Colonic mucosa (tissue), 4 donors: ENCODE measurements at regions not wholly inside any gene's neighbourhood (a gene's known extent, or its start where the extent isn't known, plus 50 kb on each side); places are given as distances from the start of the nearest gene placed in this dataset.

ENCODE experiments used
- DNase-seq: peaks from one replicate; pipeline ENCODE4 v3.0.0-alpha.2; 2020
- H3K27ac ChIP-seq: fragments of 200-600 bp; one replicate; pipeline ENCODE4 v1.8.0; 2021
- H3K27me3 ChIP-seq: fragments of 200-600 bp; one replicate; pipeline ENCODE4 v1.8.0; 2021
- H3K36me3 ChIP-seq: fragments of 200-600 bp; one replicate; pipeline ENCODE4 v1.8.0; 2021
- H3K4me1 ChIP-seq: fragments of 200-600 bp; one replicate; pipeline ENCODE4 v1.8.0; 2021; ENCODE audit warnings: mild to moderate bottlenecking
- H3K4me3 ChIP-seq: fragments of 200-600 bp; one replicate; pipeline ENCODE4 v1.8.0; 2021
- H3K9ac ChIP-seq, 2 donors: one replicate each; pipeline ENCODE4 v1.7.0; 2013; ENCODE audit warnings: control low read depth in 2 of 2, low read depth in 2 of 2, low read length in 2 of 2
- H3K9me3 ChIP-seq: fragments of 200-600 bp; one replicate; pipeline ENCODE4 v1.8.0; 2021
- CTCF ChIP-seq: fragments of 200-600 bp; IDR thresholded peaks from one replicate; pipeline ENCODE4 v1.8.0; 2022; ENCODE audit warnings: antibody characterized with exemption, mild to moderate bottlenecking
- intact Hi-C: fragments of 100-400 bp; cut with DNase I; formaldehyde crosslinking; loops from one replicate; pipeline ENCODE4 v1.14.1; 2022
- donor health status: healthy.
- donor health status: DM: no; HTN: no; CAD: no.
- donor health status: DM: no; HTN: no; CAD: no.

GRCh38 chr2:107062599-107063220, 176.7 kb upstream of the ST6GAL2 start:
- Histone ChIP-seq H3K27me3 (no peaks in the 10 kb centered on the region), H3K9ac (no peak overlapping the region), H3K4me1 (no peaks in the 10 kb centered on the region), H3K9me3 (no peaks in the 10 kb centered on the region), H3K27ac (no peak overlapping the region), H3K4me3 (no peak overlapping the region), H3K36me3 (no peaks in the 10 kb centered on the region)
- intact Hi-C loops, result no loop called here
- TF ChIP-seq CTCF, result no peak
- DNase-seq, result no peak

- DNase-seq, result no peak
- Histone ChIP-seq H3K27ac (no peak overlapping the region), H3K9ac (no peak overlapping the region), H3K36me3 (no peaks in the 10 kb centered on the region), H3K4me1 (no peaks in the 10 kb centered on the region), H3K9me3 (no peaks in the 10 kb centered on the region), H3K4me3 (no peak overlapping the region), H3K27me3 (no peaks in the 10 kb centered on the region)
- intact Hi-C loops, result no loop called here
- no peak for TF ChIP-seq CTCF
These were observed 177.3 kb upstream of the ST6GAL2 start for GRCh38 chr2:107063228-107063627.

- Histone ChIP-seq H3K4me3 (no peak overlapping the region), H3K4me1 (no peaks in the 10 kb centered on the region), H3K9ac (no peak overlapping the region), H3K9me3 (no peaks in the 10 kb centered on the region), H3K27ac (no peak overlapping the region), H3K27me3 (no peaks in the 10 kb centered on the region), H3K36me3 (no peaks in the 10 kb centered on the region)
- intact Hi-C loops, result no loop called here
- no peak for TF ChIP-seq CTCF
- no peak for DNase-seq
These were observed 178.8 kb upstream of the ST6GAL2 start for GRCh38 chr2:107064750-107065149.

- no peak for DNase-seq
- no peaks in the 10 kb centered on the region for H3K27me3 ChIP-seq
- H3K4me3 ChIP-seq, result no peak overlapping the region
- intact Hi-C loops, result no loop called here
- no peaks in the 10 kb centered on the region for H3K9me3 ChIP-seq
- H3K27ac ChIP-seq, result no peak overlapping the region
- no peaks in the 10 kb centered on the region for H3K4me1 ChIP-seq
- H3K36me3 ChIP-seq, result no peaks in the 10 kb centered on the region
- no peak overlapping the region for H3K9ac ChIP-seq
- no peak for TF ChIP-seq CTCF
These were observed 182.3 kb upstream of the ST6GAL2 start for GRCh38 chr2:107068069-107068916.

- Histone ChIP-seq H3K9me3 (no peaks in the 10 kb centered on the region), H3K27me3 (no peaks in the 10 kb centered on the region), H3K36me3 (no peaks in the 10 kb centered on the region), H3K9ac (no peak overlapping the region), H3K4me1 (no peaks in the 10 kb centered on the region), H3K27ac (no peak overlapping the region), H3K4me3 (no peak overlapping the region)
- TF ChIP-seq CTCF, result no peak
- intact Hi-C loops, result no loop called here
- DNase-seq, result no peak
These were observed 183.9 kb upstream of the ST6GAL2 start for GRCh38 chr2:107069890-107070289.
